OCI-LY7 (cell line): ENCODE measurements at regions not wholly inside any gene's neighbourhood (a gene's known extent, or its start where the extent isn't known, plus 50 kb on each side); places are given as distances from the start of the nearest gene placed in this dataset.
A peak's percentile ranks its signal among the peaks of the same experiment; 100 is the strongest.

Source experiments
- BruUV-seq: library from RNA; stranded (reverse); fragments of 400-500 nt; replicated peaks from 2 replicates; lab custom pipeline; 2021; lab: Mats Ljungman, UMichigan
- CTCF ChIA-PET: fragments of 300-600 bp; sonication (Branson Sonifier 250); formaldehyde crosslinking; loops from one replicate; lab custom pipeline; 2022; ENCODE audit warnings: antibody characterized with exemption; ENCODE audit not compliant: unreplicated experiment; lab: Charles Lee
- POLR2A ChIA-PET: fragments of 300-600 bp; sonication (Branson Sonifier 250); formaldehyde crosslinking; loops from one replicate; lab custom pipeline; 2022; ENCODE audit warnings: antibody characterized with exemption; lab: Charles Lee
- DNase-seq: peaks from one replicate; pipeline ENCODE4 v3.0.0-alpha.2; 2015; ENCODE audit warnings: low spot score
- H2AFZ ChIP-seq: fragments of 200-600 bp; sonication (generic), shearing (Covaris generic); 2 replicates; pipeline ENCODE4 v1.6.1; 2014; ENCODE audit warnings: mild to moderate bottlenecking, antibody characterized with exemption, low read length, moderate library complexity
- H3K27ac ChIP-seq: fragments of 200-600 bp; sonication (generic); 2 replicates; pipeline ENCODE4 v1.5.1; 2014; ENCODE audit warnings: mixed run types, low read depth, mild to moderate bottlenecking, moderate library complexity, low read length, inconsistent platforms; ENCODE audit not compliant: poor library complexity, severe bottlenecking
- H3K36me3 ChIP-seq: fragments of 200-600 bp; sonication (generic); 2 replicates; pipeline ENCODE4 v1.6.1; 2014; ENCODE audit warnings: mild to moderate bottlenecking, antibody characterized with exemption, low read length, moderate library complexity, mixed read lengths; ENCODE audit not compliant: insufficient read depth
- H3K4me1 ChIP-seq: fragments of 200-600 bp; sonication (generic); 2 replicates; pipeline ENCODE4 v1.5.1; 2014; ENCODE audit warnings: mild to moderate bottlenecking, low read length; ENCODE audit not compliant: insufficient read depth, poor library complexity, severe bottlenecking
- H3K4me2 ChIP-seq: fragments of 200-600 bp; sonication (generic); 2 replicates; pipeline ENCODE4 v1.6.1; 2014; ENCODE audit warnings: mild to moderate bottlenecking, low read length
- H3K4me3 ChIP-seq: fragments of 200-600 bp; sonication (generic); 2 replicates; pipeline ENCODE4 v1.5.1; 2014; ENCODE audit warnings: mild to moderate bottlenecking, low read depth, low read length; ENCODE audit not compliant: poor library complexity, severe bottlenecking
- H3K79me2 ChIP-seq: fragments of 200-600 bp; sonication (generic); 2 replicates; pipeline ENCODE4 v1.6.1; 2016; ENCODE audit warnings: low read depth, mild to moderate bottlenecking, low read length, moderate library complexity, mixed read lengths; ENCODE audit not compliant: insufficient read depth
- H3K9me2 ChIP-seq: fragments of 200-600 bp; sonication (generic); 2 replicates; pipeline ENCODE4 v1.6.1; 2016; ENCODE audit warnings: mild to moderate bottlenecking, low read length, mixed read lengths; ENCODE audit not compliant: insufficient read depth
- H3K9me3 ChIP-seq: fragments of 200-600 bp; sonication (generic); 2 replicates; pipeline ENCODE4 v1.6.1; 2014; ENCODE audit warnings: mild to moderate bottlenecking, mixed run types, low read length, mixed read lengths
- H4K20me1 ChIP-seq: fragments of 200-600 bp; sonication (generic); 2 replicates; pipeline ENCODE4 v1.6.1; 2014; ENCODE audit warnings: mild to moderate bottlenecking, antibody characterized with exemption, low read length, moderate library complexity, mixed read lengths; ENCODE audit not compliant: insufficient read depth
- EZH2phosphoT487 ChIP-seq: fragments of 200-600 bp; sonication (generic); IDR thresholded peaks from 2 replicates; pipeline ENCODE4 v1.6.1; 2018; ENCODE audit warnings: low read depth, borderline replicate concordance, mild to moderate bottlenecking, mixed run types, antibody characterized with exemption, low read length, moderate library complexity, mixed read lengths
- intact Hi-C: fragments of 100-400 bp; cut with micrococcal nuclease; formaldehyde crosslinking; loops from one replicate; pipeline ENCODE4 v1.10.0; 2022; ENCODE audit not compliant: unreplicated experiment
- TF ChIP-seq, protein P1 (sequence below): fragments of 200-600 bp; sonication (generic); conservative IDR thresholded peaks from 2 replicates; pipeline ENCODE4 v1.5.1; 2014; ENCODE audit warnings: mild to moderate bottlenecking, antibody characterized with exemption, low read length, moderate library complexity, mixed read lengths

GRCh38 chr2:151161821-151162551 is 99.7 kb downstream of the RBM43 start:
- TF ChIP-seq, protein P1, sequence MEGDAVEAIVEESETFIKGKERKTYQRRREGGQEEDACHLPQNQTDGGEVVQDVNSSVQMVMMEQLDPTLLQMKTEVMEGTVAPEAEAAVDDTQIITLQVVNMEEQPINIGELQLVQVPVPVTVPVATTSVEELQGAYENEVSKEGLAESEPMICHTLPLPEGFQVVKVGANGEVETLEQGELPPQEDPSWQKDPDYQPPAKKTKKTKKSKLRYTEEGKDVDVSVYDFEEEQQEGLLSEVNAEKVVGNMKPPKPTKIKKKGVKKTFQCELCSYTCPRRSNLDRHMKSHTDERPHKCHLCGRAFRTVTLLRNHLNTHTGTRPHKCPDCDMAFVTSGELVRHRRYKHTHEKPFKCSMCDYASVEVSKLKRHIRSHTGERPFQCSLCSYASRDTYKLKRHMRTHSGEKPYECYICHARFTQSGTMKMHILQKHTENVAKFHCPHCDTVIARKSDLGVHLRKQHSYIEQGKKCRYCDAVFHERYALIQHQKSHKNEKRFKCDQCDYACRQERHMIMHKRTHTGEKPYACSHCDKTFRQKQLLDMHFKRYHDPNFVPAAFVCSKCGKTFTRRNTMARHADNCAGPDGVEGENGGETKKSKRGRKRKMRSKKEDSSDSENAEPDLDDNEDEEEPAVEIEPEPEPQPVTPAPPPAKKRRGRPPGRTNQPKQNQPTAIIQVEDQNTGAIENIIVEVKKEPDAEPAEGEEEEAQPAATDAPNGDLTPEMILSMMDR = peak; percentile 32; the same call in 1 of the 2 replicates
- TF ChIP-seq EZH2phosphoT487 = no peak
- POLR2A ChIA-PET = interaction anchor here (1.7 kb wide), 1 partner anchor 10 kb away, joined by 5 read pairs; no protein-coding TSS in a partner anchor
- no peaks in the 10 kb centered on the region for H4K20me1 ChIP-seq
- CTCF ChIA-PET = interaction anchor here (0.6 kb wide), 1 partner anchor 19 kb away, joined by 3 read pairs; no protein-coding TSS in a partner anchor
- no peaks in the 10 kb centered on the region for H3K9me3 ChIP-seq
- no peaks in the 10 kb centered on the region for H3K36me3 ChIP-seq
- H3K4me1 ChIP-seq = no peaks in the 10 kb centered on the region
- no TSS peak for BruUV-seq
- no peak overlapping the region for H3K4me2 ChIP-seq
- no peaks in the 10 kb centered on the region for H3K9me2 ChIP-seq
- H3K27ac ChIP-seq = no peak overlapping the region
- no peak overlapping the region for H2AFZ ChIP-seq
- no peak for DNase-seq
- H3K79me2 ChIP-seq = no peaks in the 10 kb centered on the region
- intact Hi-C loops = no loop called here
- no peak overlapping the region for H3K4me3 ChIP-seq

DNA sequence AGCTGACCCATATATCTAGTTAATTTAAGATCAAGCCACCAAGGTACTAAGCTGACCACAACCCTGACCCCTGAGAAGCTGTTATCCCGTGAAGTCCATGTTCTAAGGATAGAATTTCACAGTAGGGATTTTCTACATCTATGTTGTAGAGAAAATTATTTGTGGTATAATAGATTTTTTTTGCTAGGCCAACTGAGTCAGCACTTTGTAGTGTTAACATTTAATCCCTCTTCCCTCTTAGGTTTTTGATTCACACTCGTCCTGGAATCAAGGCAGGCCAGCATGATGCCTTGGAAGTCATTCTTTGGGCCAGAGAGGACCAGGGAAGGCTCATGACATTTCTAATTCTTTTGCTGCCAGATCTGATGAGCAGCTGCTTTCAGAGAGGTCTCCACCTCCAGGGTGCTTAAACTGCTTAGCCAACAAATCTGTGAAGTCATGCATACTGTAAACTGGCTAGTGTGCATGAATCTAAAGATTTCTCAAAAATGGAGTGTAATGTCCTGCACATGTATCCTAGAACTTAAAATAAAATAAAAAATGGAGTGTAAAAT is 102.5 kb downstream of the RBM43 start:
- no peak for DNase-seq
- Histone ChIP-seq H3K79me2 (no peaks in the 10 kb centered on the region), H4K20me1 (no peaks in the 10 kb centered on the region), H3K9me3 (no peaks in the 10 kb centered on the region), H2AFZ (no peak overlapping the region), H3K27ac (no peak overlapping the region), H3K4me1 (no peaks in the 10 kb centered on the region), H3K36me3 (no peaks in the 10 kb centered on the region), H3K9me2 (no peaks in the 10 kb centered on the region), H3K4me3 (no peak overlapping the region), H3K4me2 (no peak overlapping the region)
- no peak for TF ChIP-seq EZH2phosphoT487
- TF ChIP-seq, protein P1 = no peak
- ChIA-PET POLR2A (interaction anchor here (0.7 to 1.9 kb wide), 2 partner anchors 11 to 584 kb away, joined by 3 to 6 read pairs; no protein-coding TSS in a partner anchor), CTCF (no interaction called here)
- intact Hi-C loops = no loop called here
- no TSS peak for BruUV-seq
